Bronchial epithelial cell (primary cell): ENCODE measurements at regions not wholly inside any gene's neighbourhood (a gene's known extent, or its start where the extent isn't known, plus 50 kb on each side); places are given as distances from the start of the nearest gene placed in this dataset.

Experiments
- DNase-seq: peaks from one replicate; pipeline ENCODE4 v3.0.0-alpha.2; 2010; ENCODE audit warnings: low read depth
- FAIRE-seq: peaks from 2 replicates; lab custom pipeline; 2011; peaks lifted over from hg19 to GRCh38; lab: Jason Lieb, UNC
- H3K27me3 ChIP-seq: 2 replicates; pipeline ENCODE4 v1.5.1; 2011; ENCODE audit warnings: low read length; ENCODE audit not compliant: control insufficient read depth, insufficient read depth
- H3K36me3 ChIP-seq: 2 replicates; pipeline ENCODE4 v1.5.1; 2011; ENCODE audit warnings: low read length; ENCODE audit not compliant: control insufficient read depth, insufficient read depth
- H3K4me3 ChIP-seq: 2 replicates; pipeline ENCODE4 v1.5.1; 2011; ENCODE audit warnings: mild to moderate bottlenecking, low read depth, low read length, control low read depth
- CTCF ChIP-seq: IDR thresholded peaks from 2 replicates; pipeline ENCODE4 v1.5.1; 2011; ENCODE audit warnings: mild to moderate bottlenecking, moderate library complexity, low read length, control low read depth, inconsistent platforms; ENCODE audit not compliant: insufficient read depth, severe bottlenecking

DNA sequence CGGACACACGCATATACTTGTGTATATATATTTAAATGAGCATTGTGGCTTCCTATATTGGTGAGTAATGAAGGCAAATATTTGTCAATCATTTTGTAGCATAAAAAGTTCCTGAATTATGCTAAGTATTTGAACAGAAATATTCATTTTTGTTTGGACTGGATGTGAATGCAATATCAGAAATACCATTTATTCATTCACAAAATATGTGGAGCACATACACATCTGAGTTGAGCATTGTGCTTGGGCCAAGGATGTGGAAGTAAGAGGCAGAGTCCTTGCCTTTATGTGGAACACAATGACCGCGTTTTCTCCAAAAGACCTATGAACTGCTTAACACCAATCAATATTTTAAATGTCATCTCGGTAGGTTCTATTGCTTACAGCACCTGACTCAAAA is 1086.5 kb downstream of the NR2F1-AS1 start:
- H3K36me3 ChIP-seq = no peaks in the 10 kb centered on the region
- no peaks in the 10 kb centered on the region for H3K27me3 ChIP-seq
- no peak for FAIRE-seq
- DNase-seq = no peak
- no peak overlapping the region for H3K4me3 ChIP-seq
- no peak for TF ChIP-seq CTCF

DNA sequence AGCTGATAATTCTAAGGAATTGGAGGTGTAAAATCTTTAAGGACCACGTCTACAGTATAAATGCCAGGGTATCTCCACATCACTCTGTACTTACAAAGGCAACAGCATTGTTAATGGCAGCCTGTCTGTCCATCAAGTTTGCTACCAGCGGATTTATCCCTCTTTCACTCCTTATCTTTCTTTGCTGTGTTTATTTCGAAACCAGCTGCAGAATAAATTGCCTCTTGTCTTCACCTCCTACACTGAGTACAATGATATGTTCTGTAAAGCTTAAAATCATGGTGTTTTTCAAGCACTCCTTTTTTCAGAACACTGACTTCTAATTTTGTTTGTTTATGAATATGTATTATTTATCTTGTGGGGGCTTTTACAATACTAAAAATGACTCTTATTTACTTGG is 1088.1 kb downstream of the NR2F1-AS1 start:
- H3K27me3 ChIP-seq = no peaks in the 10 kb centered on the region
- no peak for FAIRE-seq
- no peak for DNase-seq
- H3K4me3 ChIP-seq = no peak overlapping the region
- no peaks in the 10 kb centered on the region for H3K36me3 ChIP-seq
- no peak for TF ChIP-seq CTCF

- no peak for TF ChIP-seq CTCF
- DNase-seq (no peak), FAIRE-seq (no peak)
Measured at GRCh38 chr5:92484484-92484883, 1096.5 kb downstream of the NR2F1-AS1 start.

DNA sequence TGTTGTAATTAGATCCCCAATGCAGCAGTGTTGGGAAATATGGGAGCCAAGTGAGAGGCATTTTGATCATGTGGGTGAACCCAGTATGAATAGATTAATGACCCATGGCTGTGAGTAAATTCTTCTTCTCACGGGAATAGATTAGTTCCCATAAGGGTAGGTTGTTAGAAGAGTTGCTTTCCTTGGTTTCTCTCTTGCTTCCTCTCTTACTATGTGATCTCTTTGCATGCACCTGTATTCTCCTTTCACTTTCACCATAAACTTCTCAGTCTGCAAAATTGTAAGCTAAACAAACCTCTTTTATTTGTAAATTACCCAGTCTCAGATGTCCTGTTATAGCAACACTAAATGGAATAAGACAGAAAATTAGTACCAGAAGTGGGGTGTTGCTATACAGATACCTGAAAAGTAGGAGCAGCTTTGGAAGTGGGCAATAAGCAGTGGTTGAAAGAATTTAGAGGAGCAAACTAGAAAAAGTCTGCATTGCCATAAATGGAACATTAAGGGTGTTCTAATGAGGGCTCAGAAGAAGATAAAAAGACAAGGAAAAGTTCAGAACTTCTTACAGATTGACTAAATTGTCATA is 1090.0 kb upstream of the ARRDC3 start:
- no peak for TF ChIP-seq CTCF
- FAIRE-seq (no peak), DNase-seq (no peak)
- Histone ChIP-seq H3K4me3 (no peak overlapping the region), H3K36me3 (no peaks in the 10 kb centered on the region), H3K27me3 (no peaks in the 10 kb centered on the region)

More at GRCh38 chr5:92484484-92484883, 1096.5 kb downstream of the NR2F1-AS1 start:
- Histone ChIP-seq H3K4me3 (no peak overlapping the region), H3K27me3 (no peaks in the 10 kb centered on the region), H3K36me3 (no peaks in the 10 kb centered on the region)

DNA sequence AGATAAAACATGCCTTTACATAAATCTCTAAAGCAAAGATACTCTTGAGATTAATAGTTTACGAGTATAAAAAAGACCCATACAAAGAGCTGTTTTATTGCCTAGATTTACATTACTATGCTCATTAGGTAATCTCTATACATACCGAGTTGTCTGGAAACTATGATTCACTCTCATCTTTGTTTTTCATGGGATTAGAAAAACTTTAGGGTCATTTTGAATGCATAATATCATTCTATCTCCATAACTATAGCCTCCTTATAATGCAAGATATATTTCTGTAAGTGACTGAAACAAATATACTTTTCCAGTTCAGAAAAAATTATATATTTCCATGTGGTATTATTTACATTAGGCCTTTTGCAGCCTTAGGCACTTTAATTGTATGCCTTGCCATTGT is 1088.7 kb upstream of the ARRDC3 start:
- no peaks in the 10 kb centered on the region for H3K36me3 ChIP-seq
- no peak for FAIRE-seq
- DNase-seq = no peak

More for the DNA sequence above, 1088.7 kb upstream of the ARRDC3 start:
- no peak overlapping the region for H3K4me3 ChIP-seq
- no peaks in the 10 kb centered on the region for H3K27me3 ChIP-seq
- TF ChIP-seq CTCF = no peak
